Inferior parietal cortex (tissue), 1 donor: ENCODE measurements at regions not wholly inside any gene's neighbourhood (a gene's known extent, or its start where the extent isn't known, plus 50 kb on each side); places are given as distances from the start of the nearest gene placed in this dataset.
"Not testable (repeated sequence)": the region's sequence is repeated elsewhere in the genome, so short reads cannot be mapped to it uniquely, and the experiment has no call there.

Experiments
- DNase-seq: peaks from one replicate; pipeline ENCODE4 v3.0.0-alpha.2; 2016; ENCODE audit errors: extremely low spot score

DNA sequence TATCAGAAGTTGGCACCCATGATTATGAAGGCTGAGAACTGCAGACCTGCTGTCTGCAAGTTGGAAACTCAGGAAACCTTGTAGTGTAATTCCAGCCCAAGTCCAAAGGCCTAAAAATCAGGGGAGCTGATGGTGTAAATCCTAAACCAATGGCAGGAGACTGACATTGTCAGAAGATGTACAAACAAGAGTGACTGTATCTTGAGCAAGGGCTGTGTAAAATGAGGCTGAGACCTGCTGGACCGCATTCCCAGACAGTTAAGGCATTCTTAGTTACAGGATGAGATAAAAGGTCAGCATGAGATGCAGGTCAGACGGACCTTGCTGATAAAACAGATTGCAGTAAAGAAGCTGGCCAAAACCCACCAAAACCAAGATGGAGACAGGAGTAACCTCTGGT, 147.7 kb downstream of the COG6 start:
- DNase-seq = no peak

DNA sequence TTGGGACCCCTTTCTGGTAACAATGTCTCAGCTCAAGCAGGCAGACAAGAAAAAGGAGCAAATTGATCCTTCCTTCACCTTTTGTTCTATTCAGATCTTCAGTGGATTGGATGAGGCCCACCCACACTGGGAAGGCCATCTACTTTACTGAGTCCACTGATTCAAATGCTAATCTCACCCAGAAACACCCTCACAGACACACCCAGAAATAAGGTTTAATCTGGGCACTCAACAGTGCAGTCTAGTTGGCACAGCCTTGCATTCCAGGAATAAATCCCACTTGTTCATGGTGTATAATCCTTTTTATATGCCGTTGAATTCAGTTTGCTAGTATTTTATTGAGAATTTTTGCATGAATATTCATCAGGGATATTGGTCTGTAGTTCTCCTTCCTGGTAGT, 148.4 kb downstream of the COG6 start:
- no peak for DNase-seq

DNA sequence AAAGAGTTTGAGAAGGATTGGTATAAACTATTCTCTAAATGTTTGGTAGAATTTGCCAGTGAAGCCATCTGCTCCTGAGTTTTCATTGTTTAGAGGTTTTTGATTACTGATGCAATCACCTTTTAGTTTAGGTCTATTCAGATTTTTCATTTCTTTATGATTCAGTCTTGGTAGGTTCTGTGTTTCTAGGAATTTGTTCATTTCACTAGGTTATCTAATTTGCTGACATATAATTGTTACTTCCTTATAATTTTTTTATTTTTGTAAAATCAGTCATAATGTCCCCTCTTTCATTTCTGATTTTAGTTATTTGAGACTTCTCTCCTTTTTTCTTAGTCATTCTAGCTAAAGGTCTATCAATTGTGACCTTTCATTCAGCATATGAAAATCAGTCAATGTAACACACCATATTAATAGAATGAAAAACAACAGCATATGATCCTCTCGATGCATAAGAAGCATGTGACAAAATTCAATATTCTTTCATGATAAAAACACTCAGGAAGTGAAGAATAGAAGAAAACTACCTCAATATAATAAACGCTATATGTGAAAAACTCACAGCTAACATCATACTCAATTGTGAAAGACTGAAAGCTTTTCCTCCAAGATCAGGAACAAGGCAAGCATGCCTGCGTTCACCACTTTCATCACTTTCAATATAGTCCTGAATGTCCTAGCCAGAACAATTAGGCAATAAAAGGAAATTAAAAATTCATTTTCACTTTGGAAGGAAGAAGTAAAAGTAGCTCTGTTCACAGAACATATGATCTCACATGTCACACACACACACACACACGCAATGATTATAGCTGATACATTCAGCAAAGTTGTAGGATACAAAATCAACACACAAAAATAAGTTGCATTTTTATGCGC, 149.1 kb downstream of the COG6 start:
- no peak for DNase-seq

DNA sequence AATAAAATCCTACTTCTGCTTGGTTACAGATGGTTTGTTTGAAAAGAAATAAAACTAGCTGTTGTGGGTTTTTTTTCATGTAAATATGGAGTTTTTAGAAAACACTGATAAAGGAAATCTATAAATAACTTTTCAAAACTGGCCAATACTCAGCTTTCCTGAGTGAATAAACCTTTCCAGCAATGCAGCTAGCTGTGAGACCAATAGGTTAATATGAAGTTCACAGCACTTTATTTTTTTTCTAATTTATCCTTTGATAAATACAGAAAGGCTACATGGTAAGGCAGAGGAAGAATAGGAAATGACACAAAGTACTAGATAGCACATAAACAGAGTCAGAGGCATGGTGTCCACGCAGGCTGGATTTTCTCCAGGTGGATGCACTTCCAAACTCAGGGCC, 154.0 kb downstream of the COG6 start:
- no peak for DNase-seq

DNA sequence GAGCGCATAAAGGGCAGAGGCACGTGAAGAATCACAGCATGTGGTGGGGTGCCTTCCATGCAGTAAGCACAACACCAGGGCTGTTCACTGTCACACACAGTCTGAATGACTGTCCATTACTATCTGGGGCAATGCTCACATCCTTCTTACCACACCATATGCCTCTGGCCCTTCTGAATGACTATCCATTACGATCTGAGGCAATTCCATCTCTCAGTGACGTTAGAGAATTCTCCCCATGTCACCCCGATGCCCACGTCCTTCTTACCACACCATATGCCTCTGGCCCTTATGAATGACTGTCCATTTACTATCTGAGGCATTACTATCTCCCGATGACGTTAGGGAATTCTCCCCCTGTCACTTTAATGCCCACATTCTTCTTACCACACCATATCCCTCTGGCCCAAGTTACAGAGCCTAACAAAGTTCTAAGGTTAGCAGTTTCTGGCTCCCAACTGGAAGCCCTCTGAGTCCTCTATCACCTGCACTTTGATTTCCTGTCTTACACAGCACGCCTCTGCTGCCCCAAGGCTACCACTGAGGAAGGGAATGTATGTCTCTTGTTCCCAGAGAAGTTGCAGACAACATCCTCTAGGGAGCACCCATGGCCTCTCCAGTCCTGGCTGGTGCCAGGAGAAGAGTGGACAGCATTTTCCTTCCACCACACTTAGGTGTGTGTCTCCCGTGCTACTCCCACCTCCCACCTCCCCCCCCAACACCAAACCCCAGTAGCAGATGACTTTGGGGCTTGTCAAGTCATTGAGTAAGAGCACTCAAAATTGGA, 154.8 kb downstream of the COG6 start:
- DNase-seq = no peak

DNA sequence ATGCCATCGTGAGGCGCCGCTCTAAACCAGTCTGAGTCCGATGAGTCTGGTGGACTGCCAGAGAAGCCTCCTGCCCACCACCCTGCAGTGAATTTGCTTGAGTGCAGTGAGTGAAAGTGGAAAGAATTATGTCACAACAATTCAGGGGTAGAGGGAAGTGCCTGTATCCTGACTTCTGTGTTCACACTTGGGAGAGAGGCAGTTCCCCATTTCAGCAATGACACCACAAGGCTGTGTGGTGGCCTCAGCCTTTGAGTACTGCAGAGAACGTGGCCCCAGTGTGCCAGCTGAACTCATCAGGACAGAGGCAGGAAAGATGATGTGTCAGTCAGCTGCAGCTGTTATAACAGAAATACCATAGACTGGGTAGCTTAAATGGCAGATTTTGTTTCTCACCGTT, 155.6 kb downstream of the COG6 start:
- DNase-seq = no peak

DNA sequence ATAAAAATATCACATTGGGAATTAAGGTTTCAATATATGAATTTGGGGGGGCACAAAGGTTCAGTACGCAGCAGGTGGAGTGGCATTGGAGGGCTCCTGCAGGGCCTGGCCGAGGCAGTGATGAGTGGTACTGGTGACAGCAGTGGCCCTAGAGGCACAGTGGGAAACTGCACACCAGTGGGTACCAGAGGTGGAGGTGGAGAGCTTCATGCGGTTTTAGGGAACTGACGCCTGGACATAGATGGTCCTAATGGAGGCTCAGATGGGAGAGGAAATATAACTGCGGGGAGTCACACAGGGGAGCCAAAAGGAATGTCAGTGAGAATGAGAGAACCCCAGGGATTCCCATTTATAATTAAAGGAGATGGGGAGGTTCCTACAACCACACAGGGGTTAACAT, 156.2 kb downstream of the COG6 start:
- DNase-seq = no peak

DNA sequence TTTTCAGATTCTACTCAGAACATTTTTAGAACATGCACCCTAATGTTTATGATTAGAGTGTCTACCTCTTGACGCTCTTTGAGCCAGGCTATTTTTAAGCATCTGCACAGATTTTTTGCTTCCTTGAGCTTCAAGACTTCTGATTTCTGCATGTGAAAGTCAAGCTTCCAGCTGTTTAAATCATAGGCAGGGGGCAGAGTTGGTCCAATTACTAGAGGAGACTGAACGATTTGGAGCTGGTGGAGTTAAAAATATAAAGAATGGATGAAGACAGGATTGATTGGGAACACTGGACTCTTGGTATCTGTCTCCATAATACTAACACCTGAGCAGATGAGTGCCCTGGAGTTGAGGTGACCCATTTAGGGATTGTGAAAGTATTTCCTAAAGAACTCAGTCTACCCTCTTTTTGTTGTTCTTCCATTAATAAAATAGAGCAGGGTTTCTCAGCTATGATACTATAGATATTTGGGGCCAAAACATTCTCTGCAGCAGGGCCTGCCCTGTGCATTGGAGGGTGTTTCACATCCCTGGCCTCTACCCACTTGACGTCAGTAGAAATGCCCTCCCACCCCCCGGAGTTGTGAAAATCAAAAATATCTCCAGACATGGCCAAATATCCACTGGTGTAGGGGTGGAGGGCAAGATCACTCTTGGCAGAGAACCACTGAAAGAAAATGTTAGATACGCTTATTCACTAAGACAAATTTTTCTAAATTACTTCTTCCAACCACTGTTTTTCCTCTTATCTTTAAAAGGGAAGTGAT, 160.1 kb downstream of the COG6 start:
- no peak for DNase-seq

DNA sequence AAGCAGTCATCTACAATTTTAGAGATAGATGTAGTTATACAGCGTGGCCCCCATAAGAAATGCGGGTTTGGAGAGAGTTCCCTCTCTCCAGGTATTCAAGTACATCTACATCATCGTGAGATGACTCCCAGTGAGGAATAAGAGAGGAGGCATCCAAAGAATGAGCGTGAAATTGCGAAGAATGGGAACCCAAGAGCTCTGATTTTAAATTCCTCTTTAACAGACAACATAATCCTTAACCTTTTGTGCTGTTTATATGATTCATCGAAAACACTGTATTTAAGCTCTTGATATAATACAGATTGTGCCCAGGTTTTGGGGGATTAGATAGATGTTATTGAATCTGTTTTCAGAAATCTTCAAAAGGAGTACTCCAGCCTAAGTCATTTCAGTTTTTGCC, 161.5 kb downstream of the COG6 start:
- no peak for DNase-seq

DNA sequence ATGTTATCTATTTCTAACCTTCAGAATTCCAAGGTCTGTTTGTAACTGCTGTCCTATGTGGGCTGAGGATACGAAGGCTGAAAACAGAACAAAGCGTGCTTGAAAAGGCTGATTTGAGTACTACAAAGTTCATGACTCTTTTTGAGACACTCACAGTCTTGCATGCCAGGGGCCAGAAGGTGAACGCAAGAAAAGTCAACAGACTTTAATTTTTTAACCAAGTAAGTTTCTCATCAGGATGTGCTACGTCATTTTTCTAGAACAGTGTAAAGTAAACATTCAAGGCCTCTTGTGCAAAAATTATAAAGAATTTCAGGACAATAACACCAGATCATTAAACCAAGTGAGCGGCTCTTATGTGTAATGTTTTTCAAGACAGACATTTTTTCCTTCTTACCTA, 163.5 kb downstream of the COG6 start:
- no peak for DNase-seq

DNA sequence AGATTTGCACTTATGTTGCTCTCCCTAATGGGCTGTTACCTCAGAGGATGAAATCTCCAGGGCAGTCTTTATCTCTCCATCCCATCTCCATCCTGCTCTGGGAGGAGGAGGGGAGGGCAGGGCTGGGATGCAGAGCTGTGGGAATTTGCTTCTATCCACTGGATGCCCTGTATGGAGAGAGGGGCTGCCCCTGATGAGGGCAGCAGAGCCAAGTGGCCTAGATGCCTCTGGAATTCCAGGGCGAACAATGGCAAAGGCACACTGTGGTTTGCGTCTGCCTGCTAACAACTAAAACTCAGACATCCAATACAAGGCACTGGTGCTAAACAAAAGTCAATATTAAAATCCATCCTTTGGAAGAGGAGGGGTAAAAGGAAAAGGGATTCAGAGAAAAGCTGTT, 165.1 kb downstream of the COG6 start:
- no peak for DNase-seq

DNA sequence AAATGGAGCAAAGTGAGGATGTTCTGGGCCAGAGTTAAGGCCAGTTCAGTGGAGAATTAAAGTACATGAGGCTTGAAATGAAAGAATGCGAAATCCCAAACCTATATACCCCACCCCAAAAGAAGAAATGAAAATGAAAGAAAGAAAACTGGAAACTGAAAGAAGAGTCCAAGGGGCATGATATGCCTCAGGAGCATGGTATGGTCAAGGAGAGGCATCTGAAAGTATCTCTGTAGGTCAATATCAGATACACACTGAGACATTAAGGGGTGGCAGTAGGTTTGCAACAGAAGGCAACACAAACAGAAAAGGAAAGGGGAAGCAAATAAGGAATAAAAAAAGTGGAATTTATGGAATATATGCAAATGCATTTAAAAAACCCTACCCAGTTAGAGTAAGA, 166.5 kb downstream of the COG6 start:
- no peak for DNase-seq

DNA sequence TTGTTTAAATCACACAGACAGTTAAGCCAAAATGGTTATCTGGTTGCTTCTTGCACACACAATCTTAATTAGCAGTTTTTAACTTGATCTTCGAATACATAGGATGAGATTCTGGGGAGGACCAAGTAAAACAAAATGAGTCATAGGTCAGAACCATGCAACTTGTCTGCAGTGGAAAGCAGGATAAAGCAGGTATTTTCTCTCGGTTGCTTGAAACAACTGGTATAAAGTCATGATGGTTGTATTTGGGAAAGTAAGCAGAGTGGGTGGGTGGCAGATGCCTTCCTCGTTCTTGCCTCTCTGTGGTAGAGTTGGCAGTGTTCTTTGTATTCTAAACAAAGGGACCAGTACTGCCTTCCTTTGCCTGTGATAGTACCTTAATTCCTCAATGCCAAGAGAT, 167.0 kb downstream of the COG6 start:
- DNase-seq = no peak

DNA sequence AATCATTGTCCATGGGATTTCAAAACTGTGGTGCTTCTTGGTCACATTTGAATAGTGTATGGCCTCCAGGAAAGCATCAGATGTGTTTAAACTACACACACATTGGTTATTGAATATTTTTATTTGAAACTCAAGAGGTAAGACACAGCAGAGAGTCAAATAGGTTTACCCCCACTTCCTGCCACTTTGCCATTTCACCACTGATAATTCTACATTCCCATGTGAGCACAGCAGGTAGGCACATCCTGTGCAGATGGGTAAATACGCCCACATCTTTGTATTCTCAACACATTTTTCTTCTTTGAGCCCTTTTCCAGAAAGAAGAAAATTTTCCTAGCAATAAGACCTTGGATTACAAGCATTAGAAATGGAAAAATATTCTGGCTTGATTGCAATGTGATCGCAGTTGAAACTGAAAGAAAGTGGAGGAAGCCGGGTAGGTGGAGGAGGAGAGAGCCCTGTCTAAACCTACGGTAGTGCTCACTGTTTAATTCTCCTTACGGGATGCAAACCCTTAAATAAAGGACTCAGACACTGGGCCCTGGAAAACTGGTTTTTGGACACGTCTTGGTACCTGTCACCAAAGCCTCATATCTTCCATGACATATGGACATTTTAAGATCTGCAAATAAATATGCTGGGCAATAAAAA, 167.7 kb downstream of the COG6 start:
- no peak for DNase-seq

DNA sequence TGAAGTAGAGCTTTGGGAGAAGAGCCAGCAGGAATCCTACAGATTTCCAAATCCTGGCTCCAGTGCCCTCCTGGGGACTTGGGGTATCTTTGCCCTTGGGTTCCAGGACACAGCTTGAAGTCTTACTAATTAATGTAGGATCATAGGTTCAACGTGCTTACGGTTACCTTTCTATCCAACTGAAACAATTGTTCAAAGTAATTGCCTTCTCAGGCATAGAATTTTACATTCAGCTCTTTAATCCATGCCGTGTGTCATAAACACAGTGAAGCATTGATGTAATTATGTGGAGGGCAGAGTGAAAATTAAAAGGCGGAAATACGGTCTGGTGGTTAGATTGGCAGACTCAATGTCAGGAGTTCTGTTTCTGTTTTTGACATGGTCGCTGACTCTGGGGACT, 170.4 kb downstream of the COG6 start:
- DNase-seq = no peak

DNA sequence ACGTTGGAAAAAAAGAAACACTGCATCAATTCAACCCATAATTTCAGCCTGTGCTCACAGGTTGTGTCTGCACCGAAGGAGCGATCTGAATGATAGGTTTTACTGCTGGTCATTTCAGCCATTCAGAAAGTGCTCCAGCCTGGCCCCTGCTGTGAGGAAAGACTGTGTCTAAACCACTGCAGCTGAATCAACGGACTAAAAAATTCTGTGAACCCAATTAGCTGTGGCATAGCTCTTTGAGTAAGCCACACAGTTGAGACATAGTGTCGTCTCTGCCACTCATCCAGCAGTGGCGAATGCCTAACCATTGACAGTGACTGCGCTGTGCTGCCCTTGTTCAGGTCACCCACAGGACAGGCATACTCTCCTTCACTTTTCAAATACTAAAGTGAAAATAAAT, 179.8 kb downstream of the COG6 start:
- DNase-seq = no peak

DNA sequence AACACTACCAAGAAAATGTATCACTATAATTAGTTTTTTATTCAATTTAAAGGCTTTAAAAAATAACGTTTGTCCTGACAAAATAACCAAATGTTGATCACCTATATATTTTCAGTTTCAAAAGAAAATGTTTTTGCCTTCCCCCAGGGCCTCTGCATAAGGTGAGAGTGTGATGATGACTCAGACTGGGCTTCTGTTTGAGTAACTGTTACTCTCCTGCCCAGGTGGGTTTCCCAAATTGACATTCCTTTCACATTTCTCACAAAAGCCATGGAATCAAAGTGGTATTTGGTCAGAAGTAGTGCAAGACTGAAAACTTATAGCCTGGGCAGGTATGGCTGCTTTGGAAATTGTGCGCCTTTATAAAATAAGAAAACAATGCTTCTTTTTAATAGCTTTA, 180.6 kb downstream of the COG6 start:
- DNase-seq = no peak

DNA sequence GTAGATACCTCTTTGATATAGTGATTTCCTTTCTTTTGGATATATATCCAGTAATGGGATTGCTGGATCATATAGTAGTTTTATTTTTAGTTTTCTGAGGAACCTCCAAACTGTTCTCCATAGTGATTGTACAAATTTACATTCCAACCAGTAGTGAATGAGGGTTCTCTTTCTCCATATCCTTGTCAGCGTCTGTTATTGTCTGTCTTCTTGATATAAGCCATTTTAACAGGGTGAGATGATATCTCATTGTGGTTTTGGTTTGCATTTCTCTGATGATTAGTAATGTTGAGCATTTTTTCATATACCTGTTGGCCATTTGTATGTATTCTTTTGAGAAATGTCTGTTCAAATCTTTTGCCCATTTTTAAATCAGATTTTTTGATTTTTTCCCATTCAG, 182.4 kb downstream of the COG6 start:
- not testable (repeated sequence) for DNase-seq

DNA sequence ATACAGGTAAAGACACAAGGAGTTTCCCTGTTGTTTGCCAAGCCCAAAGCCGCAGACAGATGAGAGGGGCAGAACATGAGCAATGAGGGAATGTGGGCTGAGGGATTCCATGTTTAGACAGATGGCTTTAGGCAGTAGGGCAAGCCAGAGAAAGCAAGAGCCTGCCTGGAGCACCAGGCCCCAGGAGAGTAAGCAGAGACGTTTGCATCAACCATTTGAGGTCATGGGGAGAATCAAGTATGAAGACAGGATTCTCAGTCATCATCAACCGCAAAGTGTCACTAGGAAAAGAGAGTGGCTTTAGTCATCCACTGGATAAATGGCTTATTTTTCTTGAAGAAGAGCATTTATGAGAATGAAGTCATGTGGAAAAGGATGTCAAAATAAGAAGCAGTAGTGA, 184.7 kb downstream of the COG6 start:
- no peak for DNase-seq

DNA sequence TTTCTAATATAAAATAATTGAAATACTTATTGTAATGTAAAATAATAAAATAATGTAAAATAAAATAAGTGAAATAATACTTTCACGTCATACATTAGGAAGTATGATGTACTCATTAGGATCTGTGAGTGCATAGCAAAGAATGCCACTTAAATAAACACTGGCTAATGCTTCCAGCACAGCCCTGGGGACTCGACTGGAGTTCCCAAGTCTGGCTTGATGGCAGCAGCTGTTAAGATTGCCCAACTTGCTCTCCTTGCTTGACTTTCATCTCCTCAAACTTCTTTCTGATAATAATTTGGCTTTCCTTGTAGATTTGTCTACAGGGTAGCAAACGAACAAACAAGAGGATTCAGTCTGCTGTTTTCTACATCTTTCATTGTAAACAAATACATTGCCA, 191.9 kb downstream of the COG6 start:
- no peak for DNase-seq

DNA sequence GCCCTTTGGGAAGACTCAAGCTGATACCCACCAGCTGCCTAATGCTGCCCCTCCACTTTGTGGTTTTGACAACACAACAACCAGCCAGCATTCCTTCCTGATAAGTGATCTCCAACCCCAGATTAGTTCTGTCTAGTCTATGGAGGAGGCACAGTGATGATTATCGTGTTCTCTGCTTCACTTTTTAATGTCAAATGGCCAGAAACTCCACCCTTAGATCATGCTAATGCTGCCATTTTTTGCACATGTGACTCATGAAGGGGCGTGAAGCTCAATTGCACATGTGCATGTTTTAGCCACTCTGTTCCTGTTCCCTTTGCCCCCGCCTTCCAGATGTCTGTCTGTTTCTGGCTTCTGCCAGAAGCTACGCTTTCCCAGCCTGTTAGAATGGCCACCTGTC, 199.8 kb downstream of the COG6 start:
- DNase-seq = no peak

DNA sequence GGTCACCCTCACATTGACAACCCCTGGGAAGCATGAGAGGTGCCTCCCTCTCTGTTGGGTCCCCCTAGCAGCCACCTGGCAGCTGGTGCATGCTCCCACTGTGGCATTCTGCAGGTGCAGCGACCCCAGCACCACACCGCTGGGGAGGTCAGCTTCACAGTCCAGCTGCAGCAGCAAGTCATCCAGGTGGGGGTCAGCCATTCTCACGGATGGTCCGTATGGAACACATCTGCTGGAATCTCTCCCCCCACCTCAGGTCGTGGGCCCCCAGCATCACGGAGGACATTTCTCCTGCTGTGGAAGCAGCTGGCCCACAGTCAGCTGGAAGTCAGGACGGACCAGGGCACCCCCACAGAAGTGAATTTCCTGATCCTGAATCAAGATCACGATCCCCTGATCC, 201.3 kb downstream of the COG6 start:
- DNase-seq = no peak
